H1 (cell line): ENCODE measurements at regions not wholly inside any gene's neighbourhood (a gene's known extent, or its start where the extent isn't known, plus 50 kb on each side); places are given as distances from the start of the nearest gene placed in this dataset.

Experiments used
- CEBPB ChIP-seq: IDR thresholded peaks from 2 replicates; pipeline ENCODE4 v1.6.1; 2012; ENCODE audit warnings: low read depth, low read length
- CTBP2 ChIP-seq: IDR thresholded peaks from 2 replicates; pipeline ENCODE4 v1.7.0; 2011; ENCODE audit warnings: borderline replicate concordance, mild to moderate bottlenecking, moderate library complexity, mixed read lengths, low read length; ENCODE audit not compliant: insufficient read depth, insufficient read length
- NRF1 ChIP-seq: IDR thresholded peaks from 2 replicates; pipeline ENCODE4 v1.6.1; 2011; ENCODE audit warnings: mild to moderate bottlenecking, low read depth, low read length, improper control_type of control experiment
- POLR2AphosphoS5 ChIP-seq: IDR thresholded peaks from 2 replicates; pipeline ENCODE4 v1.6.1; 2011; ENCODE audit warnings: low read depth, low read length
- RFX5 ChIP-seq: IDR thresholded peaks from 2 replicates; pipeline ENCODE4 v1.6.1; 2011; ENCODE audit warnings: low read depth, low read length, improper control_type of control experiment, borderline replicate concordance
- SIN3A ChIP-seq, 2 experiments: IDR thresholded peaks in 1 of 2; conservative IDR thresholded peaks in 1 of 2; 2 replicates each; pipeline ENCODE4 v1.6.1; 2011 to 2012; ENCODE audit warnings: low read length in 2 of 2, improper control_type of control experiment in 1 of 2, low read depth in 1 of 2, mild to moderate bottlenecking in 1 of 2
- SP2 ChIP-seq: IDR thresholded peaks from 2 replicates; pipeline ENCODE4 v1.6.1; 2012; ENCODE audit warnings: mild to moderate bottlenecking, low read length, inconsistent platforms
- TF ChIP-seq, protein P1 (sequence below), 3 experiments: IDR thresholded peaks; 1 replicate in 2 of 3; 2 replicates in 1 of 3; pipeline versions ENCODE4 v1.5.1 to v1.6.1; 2011; ENCODE audit warnings: low read length in 3 of 3, mild to moderate bottlenecking in 3 of 3, inconsistent platforms in 2 of 3, low read depth in 1 of 3, moderate library complexity in 1 of 3; ENCODE audit not compliant: insufficient read depth in 1 of 3; ENCODE audit errors: control extremely low read depth in 1 of 3

DNA sequence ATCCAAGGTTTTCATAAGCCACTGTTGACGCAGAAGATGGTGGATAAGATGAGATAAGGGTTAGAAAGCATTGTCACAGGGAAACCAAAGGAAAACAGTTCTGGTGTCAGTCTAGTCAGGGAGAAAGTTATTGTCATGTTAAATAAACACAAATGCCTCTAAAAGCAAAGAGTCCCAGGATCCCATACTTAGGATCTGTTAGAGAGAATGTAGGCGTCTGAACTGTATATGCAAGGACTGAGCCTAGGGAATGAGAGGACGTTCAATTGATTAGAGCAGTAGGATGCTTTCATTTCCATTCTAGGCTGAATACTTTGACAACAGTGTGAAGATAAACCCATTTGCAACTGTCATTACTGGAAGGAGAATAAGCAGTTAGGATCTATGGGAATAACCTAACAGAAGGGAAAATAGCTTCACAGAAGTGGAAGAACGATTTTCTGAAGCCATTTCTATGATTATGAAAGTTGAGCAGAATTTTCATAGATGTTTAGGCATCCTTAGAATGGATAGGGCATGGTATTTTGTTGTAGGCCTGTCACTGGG lies 1149.1 kb upstream of the CDH8 start (continued):
- TF ChIP-seq CTBP2 (no peak), NRF1 (no peak), SIN3A (conservative IDR thresholded peaks at IDR 0.05 in 1 of 2, IDR thresholded peaks at IDR 0.05 in 1 of 2; ENCODE audit: low read depth in 1 of 2, low read length in 2 of 2) (no peak), SP2 (no peak), CEBPB (no peak), RFX5 (no peak), POLR2AphosphoS5 (no peak)
- TF ChIP-seq, protein P1, sequence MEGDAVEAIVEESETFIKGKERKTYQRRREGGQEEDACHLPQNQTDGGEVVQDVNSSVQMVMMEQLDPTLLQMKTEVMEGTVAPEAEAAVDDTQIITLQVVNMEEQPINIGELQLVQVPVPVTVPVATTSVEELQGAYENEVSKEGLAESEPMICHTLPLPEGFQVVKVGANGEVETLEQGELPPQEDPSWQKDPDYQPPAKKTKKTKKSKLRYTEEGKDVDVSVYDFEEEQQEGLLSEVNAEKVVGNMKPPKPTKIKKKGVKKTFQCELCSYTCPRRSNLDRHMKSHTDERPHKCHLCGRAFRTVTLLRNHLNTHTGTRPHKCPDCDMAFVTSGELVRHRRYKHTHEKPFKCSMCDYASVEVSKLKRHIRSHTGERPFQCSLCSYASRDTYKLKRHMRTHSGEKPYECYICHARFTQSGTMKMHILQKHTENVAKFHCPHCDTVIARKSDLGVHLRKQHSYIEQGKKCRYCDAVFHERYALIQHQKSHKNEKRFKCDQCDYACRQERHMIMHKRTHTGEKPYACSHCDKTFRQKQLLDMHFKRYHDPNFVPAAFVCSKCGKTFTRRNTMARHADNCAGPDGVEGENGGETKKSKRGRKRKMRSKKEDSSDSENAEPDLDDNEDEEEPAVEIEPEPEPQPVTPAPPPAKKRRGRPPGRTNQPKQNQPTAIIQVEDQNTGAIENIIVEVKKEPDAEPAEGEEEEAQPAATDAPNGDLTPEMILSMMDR (IDR thresholded peaks at IDR 0.05; ENCODE audit: control extremely low read depth in 1 of 3, insufficient read depth in 1 of 3, low read depth in 1 of 3, low read length in 3 of 3): no peak
